ENCODE measurements at regions not wholly inside any gene's neighbourhood (a gene's known extent, or its start where the extent isn't known, plus 50 kb on each side); places are given as distances from the start of the nearest gene placed in this dataset.

- H3K4me1 ChIP-seq = no peaks in the 10 kb centered on the region
- in situ Hi-C loops (cut with MboI; ENCODE audit: low sequenced_read_pairs) = no loop called here
- H3K27me3 ChIP-seq (ENCODE audit: low read depth) = no peaks in the 10 kb centered on the region
- H3K4me3 ChIP-seq = no peak overlapping the region
- no peaks in the 10 kb centered on the region for H3K9me3 ChIP-seq
- no peak for DNase-seq (ENCODE audit: low spot score in 2 of 2)
- H3K36me3 ChIP-seq (replicated peaks) = no peaks in the 10 kb centered on the region
Measured at GRCh38 chrX:42432552-42432951, 345.4 kb downstream of the PPP1R2C start.

- in situ Hi-C loops (cut with MboI; ENCODE audit: low sequenced_read_pairs) = no loop called here
- Histone ChIP-seq H3K4me3 (no peak overlapping the region), H3K9me3 (no peaks in the 10 kb centered on the region)
Measured at GRCh38 chrX:42422961-42423360, 355.0 kb downstream of the PPP1R2C start.

GRCh38 chrX:42420426-42420825 lies 357.5 kb downstream of the PPP1R2C start:
- no peaks in the 10 kb centered on the region for H3K27me3 ChIP-seq (ENCODE audit: low read depth)
- H3K36me3 ChIP-seq (replicated peaks) = no peaks in the 10 kb centered on the region
- no peak overlapping the region for H3K4me3 ChIP-seq
- H3K9me3 ChIP-seq = no peaks in the 10 kb centered on the region
- DNase-seq (ENCODE audit: low spot score in 2 of 2) = no peak
- no peaks in the 10 kb centered on the region for H3K4me1 ChIP-seq
- in situ Hi-C loops (cut with MboI; ENCODE audit: low sequenced_read_pairs) = no loop called here

More at GRCh38 chrX:42422961-42423360, 355.0 kb downstream of the PPP1R2C start:
- no peaks in the 10 kb centered on the region for H3K4me1 ChIP-seq
- no peaks in the 10 kb centered on the region for H3K27me3 ChIP-seq (ENCODE audit: low read depth)
- H3K36me3 ChIP-seq (replicated peaks) = no peaks in the 10 kb centered on the region
- no peak for DNase-seq (ENCODE audit: low spot score in 2 of 2)

GRCh38 chrX:42415636-42416035 lies 362.3 kb downstream of the PPP1R2C start:
- in situ Hi-C loops (cut with MboI; ENCODE audit: low sequenced_read_pairs) = no loop called here
- Histone ChIP-seq H3K36me3 (replicated peaks) (no peaks in the 10 kb centered on the region), H3K4me3 (no peak overlapping the region), H3K27me3 (ENCODE audit: low read depth) (no peaks in the 10 kb centered on the region), H3K4me1 (no peaks in the 10 kb centered on the region), H3K9me3 (no peaks in the 10 kb centered on the region)
- no peak for DNase-seq (ENCODE audit: low spot score in 2 of 2)

GRCh38 chrX:42414057-42414456 lies 363.9 kb downstream of the PPP1R2C start:
- Histone ChIP-seq H3K4me3 (no peak overlapping the region), H3K27me3 (ENCODE audit: low read depth) (no peaks in the 10 kb centered on the region), H3K9me3 (0 out of 2 replicates have a peak, but pooled peaks cover 3% of the 10 kb centered on the region), H3K36me3 (replicated peaks) (no peaks in the 10 kb centered on the region), H3K4me1 (no peaks in the 10 kb centered on the region)
- no peak for DNase-seq (ENCODE audit: low spot score in 2 of 2)
- in situ Hi-C loops (cut with MboI; ENCODE audit: low sequenced_read_pairs) = no loop called here

- H3K27me3 ChIP-seq (ENCODE audit: low read depth) = no peaks in the 10 kb centered on the region
Measured at GRCh38 chrX:42399632-42400024, 378.3 kb downstream of the PPP1R2C start.

GRCh38 chrX:42398967-42399631 lies 378.9 kb downstream of the PPP1R2C start:
- in situ Hi-C loops (cut with MboI; ENCODE audit: low sequenced_read_pairs) = no loop called here
- Histone ChIP-seq H3K27me3 (ENCODE audit: low read depth) (no peaks in the 10 kb centered on the region), H3K4me1 (no peaks in the 10 kb centered on the region), H3K9me3 (no peaks in the 10 kb centered on the region), H3K36me3 (replicated peaks) (no peaks in the 10 kb centered on the region), H3K4me3 (no peak overlapping the region)
- no peak for DNase-seq (ENCODE audit: low spot score in 2 of 2)

More at GRCh38 chrX:42399632-42400024, 378.3 kb downstream of the PPP1R2C start:
- in situ Hi-C loops (cut with MboI; ENCODE audit: low sequenced_read_pairs) = no loop called here
- H3K9me3 ChIP-seq = no peaks in the 10 kb centered on the region
- no peaks in the 10 kb centered on the region for H3K4me1 ChIP-seq
- no peak for DNase-seq (ENCODE audit: low spot score in 2 of 2)
- no peak overlapping the region for H3K4me3 ChIP-seq
- no peaks in the 10 kb centered on the region for H3K36me3 ChIP-seq (replicated peaks)

GRCh38 chrX:42396136-42396535 lies 381.8 kb downstream of the PPP1R2C start:
- DNase-seq (ENCODE audit: low spot score in 2 of 2) = no peak
- in situ Hi-C loops (cut with MboI; ENCODE audit: low sequenced_read_pairs) = no loop called here
- Histone ChIP-seq H3K9me3 (no peaks in the 10 kb centered on the region), H3K36me3 (replicated peaks) (no peaks in the 10 kb centered on the region), H3K27me3 (ENCODE audit: low read depth) (no peaks in the 10 kb centered on the region), H3K4me3 (no peak overlapping the region), H3K4me1 (no peaks in the 10 kb centered on the region)

- Histone ChIP-seq H3K4me1 (no peaks in the 10 kb centered on the region), H3K4me3 (no peak overlapping the region), H3K27me3 (ENCODE audit: low read depth) (no peaks in the 10 kb centered on the region), H3K9me3 (no peaks in the 10 kb centered on the region), H3K36me3 (replicated peaks) (no peaks in the 10 kb centered on the region)
- DNase-seq (ENCODE audit: low spot score in 2 of 2) = no peak
- in situ Hi-C loops (cut with MboI; ENCODE audit: low sequenced_read_pairs) = no loop called here
Measured at GRCh38 chrX:42392846-42393245, 385.1 kb downstream of the PPP1R2C start.

GRCh38 chrX:42386681-42387080 lies 391.3 kb downstream of the PPP1R2C start:
- no peak overlapping the region for H3K4me3 ChIP-seq
- peak; percentile 33 to 62 for DNase-seq (ENCODE audit: low spot score in 2 of 2)
- no peaks in the 10 kb centered on the region for H3K27me3 ChIP-seq (ENCODE audit: low read depth)
- no peaks in the 10 kb centered on the region for H3K36me3 ChIP-seq (replicated peaks)
- in situ Hi-C loops (cut with MboI; ENCODE audit: low sequenced_read_pairs) = no loop called here
- no peaks in the 10 kb centered on the region for H3K9me3 ChIP-seq
- no peaks in the 10 kb centered on the region for H3K4me1 ChIP-seq

GRCh38 chrX:42385730-42386129 lies 392.2 kb downstream of the PPP1R2C start:
- no peaks in the 10 kb centered on the region for H3K27me3 ChIP-seq (ENCODE audit: low read depth)
- no peak for DNase-seq (ENCODE audit: low spot score in 2 of 2)
- no peaks in the 10 kb centered on the region for H3K9me3 ChIP-seq
- in situ Hi-C loops (cut with MboI; ENCODE audit: low sequenced_read_pairs) = no loop called here
- no peaks in the 10 kb centered on the region for H3K4me1 ChIP-seq
- H3K4me3 ChIP-seq = no peak overlapping the region
- H3K36me3 ChIP-seq (replicated peaks) = no peaks in the 10 kb centered on the region

- H3K4me1 ChIP-seq = no peaks in the 10 kb centered on the region
- in situ Hi-C loops (cut with MboI; ENCODE audit: low sequenced_read_pairs) = no loop called here
- H3K9me3 ChIP-seq = no peaks in the 10 kb centered on the region
Measured at GRCh38 chrX:42384956-42385355, 393.0 kb downstream of the PPP1R2C start.

GRCh38 chrX:42378857-42379256 lies 399.1 kb downstream of the PPP1R2C start:
- Histone ChIP-seq H3K9me3 (no peaks in the 10 kb centered on the region), H3K27me3 (ENCODE audit: low read depth) (no peaks in the 10 kb centered on the region), H3K4me3 (no peak overlapping the region), H3K36me3 (replicated peaks) (no peaks in the 10 kb centered on the region), H3K4me1 (no peaks in the 10 kb centered on the region)
- in situ Hi-C loops (cut with MboI; ENCODE audit: low sequenced_read_pairs) = no loop called here
- no peak for DNase-seq (ENCODE audit: low spot score in 2 of 2)

More at GRCh38 chrX:42384956-42385355, 393.0 kb downstream of the PPP1R2C start:
- H3K4me3 ChIP-seq = no peak overlapping the region
- DNase-seq (ENCODE audit: low spot score in 2 of 2) = no peak
- H3K27me3 ChIP-seq (ENCODE audit: low read depth) = no peaks in the 10 kb centered on the region
- no peaks in the 10 kb centered on the region for H3K36me3 ChIP-seq (replicated peaks)

- Histone ChIP-seq H3K27me3 (ENCODE audit: low read depth) (peaks cover 2% of the 10 kb centered on the region; the same call in 1 of the 2 replicates), H3K9me3 (no peaks in the 10 kb centered on the region), H3K4me1 (no peaks in the 10 kb centered on the region), H3K4me3 (no peak overlapping the region), H3K36me3 (replicated peaks) (no peaks in the 10 kb centered on the region)
- in situ Hi-C loops (cut with MboI; ENCODE audit: low sequenced_read_pairs) = no loop called here
- DNase-seq (ENCODE audit: low spot score in 2 of 2) = no peak
Measured at GRCh38 chrX:42375086-42375485, 402.9 kb downstream of the PPP1R2C start.

- Histone ChIP-seq H3K4me3 (no peak overlapping the region), H3K27me3 (ENCODE audit: low read depth) (no peaks in the 10 kb centered on the region), H3K4me1 (no peaks in the 10 kb centered on the region), H3K36me3 (replicated peaks) (no peaks in the 10 kb centered on the region), H3K9me3 (no peaks in the 10 kb centered on the region)
- in situ Hi-C loops (cut with MboI; ENCODE audit: low sequenced_read_pairs) = no loop called here
- no peak for DNase-seq (ENCODE audit: low spot score in 2 of 2)
Measured at GRCh38 chrX:42366181-42366580, 411.8 kb downstream of the PPP1R2C start.

Measured in HAP-1 (cell line).